HPDE6-E6E7 (cell line): ENCODE measurements at regions not wholly inside any gene's neighbourhood (a gene's known extent, or its start where the extent isn't known, plus 50 kb on each side); places are given as distances from the start of the nearest gene placed in this dataset.

ENCODE experiments used
- DNase-seq: peaks from one replicate; pipeline ENCODE4 v3.0.0; 2011; ENCODE audit warnings: missing footprints; ENCODE audit errors: extremely low spot score

GRCh38 chr16:64823481-64824075 lies 298.3 kb downstream of the CDH11 start:
- no peak for DNase-seq

GRCh38 chr16:64809876-64810629 lies 311.8 kb downstream of the CDH11 start:
- DNase-seq, result no peak

- no peak for DNase-seq
Measured at GRCh38 chr16:64808474-64808873, 313.4 kb downstream of the CDH11 start.

- DNase-seq, result no peak
Measured at GRCh38 chr16:64791756-64792155, 330.1 kb downstream of the CDH11 start.

GRCh38 chr16:64784635-64785034 lies 337.2 kb downstream of the CDH11 start:
- no peak for DNase-seq

- no peak for DNase-seq
Measured at GRCh38 chr16:64782484-64782883, 339.4 kb downstream of the CDH11 start.

DNA sequence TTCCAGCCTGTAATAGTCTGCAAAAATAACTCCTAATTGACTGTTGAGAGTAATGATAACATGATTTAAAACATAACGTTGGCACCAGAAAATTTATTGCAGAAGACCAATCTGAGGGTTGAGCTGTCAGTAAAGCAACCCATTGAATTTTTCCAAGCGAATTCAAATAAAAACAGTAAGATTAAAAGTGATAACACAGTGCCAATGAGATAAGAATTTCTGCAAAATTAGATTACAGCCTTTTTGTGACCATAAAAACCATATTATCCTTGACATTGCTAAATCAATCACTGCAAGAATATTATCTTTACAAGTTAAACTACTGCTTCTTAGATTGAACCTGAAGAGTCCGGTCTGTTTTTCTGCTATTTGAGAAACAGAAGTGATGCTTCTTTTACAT lies 341.4 kb downstream of the CDH11 start:
- no peak for DNase-seq

- no peak for DNase-seq
Measured at GRCh38 chr16:64778777-64779176, 343.1 kb downstream of the CDH11 start.

DNA sequence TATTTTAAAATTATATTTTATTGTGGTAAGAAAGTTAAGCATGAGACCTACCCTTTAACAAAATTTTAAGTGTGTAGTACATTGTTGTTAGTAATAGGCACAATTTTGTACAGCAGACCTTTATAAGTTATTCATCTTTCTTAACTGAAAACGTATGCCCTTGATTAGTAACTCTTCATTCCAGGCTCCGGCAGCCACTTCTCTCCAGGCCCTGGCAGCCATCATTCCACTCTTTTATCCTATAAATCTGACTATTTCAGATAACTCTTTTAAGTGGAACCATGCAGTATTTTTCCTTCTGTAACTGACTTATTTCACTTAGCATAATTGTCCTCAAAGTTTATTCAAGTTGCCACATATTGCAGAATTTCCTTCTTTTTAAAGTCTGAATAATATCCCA lies 348.2 kb downstream of the CDH11 start:
- DNase-seq, result no peak

DNA sequence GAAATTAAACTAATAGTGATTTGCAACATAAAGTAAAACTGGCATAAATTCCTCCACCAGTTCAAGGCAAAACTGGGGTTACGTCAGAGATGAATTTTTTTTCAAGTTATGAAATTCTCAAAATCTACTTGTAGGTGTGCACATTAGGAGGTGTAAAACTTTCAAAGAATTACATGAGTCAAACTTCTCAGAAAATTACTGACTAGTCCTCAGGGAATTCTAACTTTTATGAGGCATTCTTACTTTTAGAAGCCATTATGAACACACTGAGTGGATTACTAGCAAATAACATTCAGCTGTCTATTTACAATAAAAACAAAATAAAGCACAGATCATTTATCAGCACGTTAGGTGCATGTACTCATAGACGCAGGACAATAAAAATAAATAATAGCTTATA lies 348.7 kb downstream of the CDH11 start:
- no peak for DNase-seq

GRCh38 chr16:64771273-64771672 lies 350.6 kb downstream of the CDH11 start:
- DNase-seq, result no peak

DNA sequence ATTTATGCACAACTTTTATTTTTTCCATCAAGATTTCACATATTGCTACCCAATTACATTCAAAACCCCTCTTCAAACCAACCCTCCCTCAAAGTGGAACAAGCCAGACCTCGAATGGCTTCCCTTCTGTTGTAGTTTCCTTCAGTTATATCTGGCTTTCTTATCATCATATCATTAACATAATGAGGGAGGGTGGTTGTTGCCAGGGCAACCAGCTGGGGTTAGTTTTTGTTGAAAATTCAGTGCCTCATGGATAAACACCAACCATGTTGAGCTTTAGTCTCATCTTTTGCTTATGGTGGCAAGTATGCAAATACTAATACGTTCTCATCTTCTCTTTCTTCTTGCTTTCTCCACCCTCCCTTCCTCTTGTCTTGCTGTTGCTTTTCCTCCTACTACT lies 359.7 kb downstream of the CDH11 start:
- no peak for DNase-seq

GRCh38 chr16:64754279-64754678 lies 367.6 kb downstream of the CDH11 start:
- DNase-seq, result no peak

GRCh38 chr16:64751906-64752305 lies 370.0 kb downstream of the CDH11 start:
- no peak for DNase-seq

- DNase-seq, result no peak
Measured at GRCh38 chr16:64749346-64749745, 372.5 kb downstream of the CDH11 start.

DNA sequence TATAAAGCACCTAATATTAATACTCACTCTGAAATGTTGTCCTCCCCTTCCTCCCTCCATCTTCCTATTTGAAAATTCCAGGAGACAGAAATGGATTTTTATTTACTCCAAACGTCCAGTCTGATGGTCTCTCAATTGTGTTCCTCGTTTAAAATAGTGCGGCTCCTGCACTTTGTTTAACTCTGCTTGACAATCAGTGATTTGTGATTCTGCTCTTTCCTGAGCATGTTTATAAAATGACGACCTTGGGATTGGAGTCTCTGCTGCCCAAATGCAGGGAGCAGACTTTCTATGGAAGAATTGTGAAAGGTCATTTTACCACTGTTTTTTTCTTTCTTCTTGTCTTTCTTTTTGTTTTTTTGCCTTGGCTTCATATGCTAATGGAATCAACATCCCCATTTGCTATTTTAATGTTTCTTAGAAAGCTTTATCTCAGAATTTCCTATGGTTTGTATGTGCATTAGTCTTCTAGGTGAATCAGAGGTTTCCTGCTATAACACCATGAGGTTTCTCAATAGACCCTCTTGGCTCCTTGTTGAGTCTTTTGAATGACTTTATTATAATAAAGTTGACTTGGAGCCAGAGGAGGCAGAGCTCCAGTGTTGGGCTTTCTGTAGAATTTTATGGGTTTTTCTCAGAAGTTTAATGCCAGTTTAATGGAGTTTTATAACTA lies 376.5 kb downstream of the CDH11 start:
- no peak for DNase-seq

GRCh38 chr16:64742455-64743223 lies 379.2 kb downstream of the CDH11 start:
- no peak for DNase-seq

DNA sequence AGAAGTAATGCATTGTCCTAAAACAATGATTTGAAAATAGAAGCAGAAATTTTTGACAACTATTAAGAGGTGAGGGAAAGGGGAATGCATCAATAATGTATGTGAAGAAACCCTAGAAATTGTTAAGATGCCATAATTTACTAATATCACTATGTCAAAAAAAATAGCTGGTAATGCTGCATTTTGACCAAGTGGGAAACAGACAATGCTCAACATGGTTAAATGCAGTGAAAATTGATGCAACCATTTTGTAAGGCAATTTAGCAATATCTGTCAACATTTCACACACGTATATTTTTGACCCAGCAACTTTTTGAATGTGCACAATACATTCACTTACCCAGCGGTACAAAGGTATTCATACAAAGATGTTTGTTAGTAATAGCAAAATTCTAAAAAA lies 381.6 kb downstream of the CDH11 start:
- no peak for DNase-seq

DNA sequence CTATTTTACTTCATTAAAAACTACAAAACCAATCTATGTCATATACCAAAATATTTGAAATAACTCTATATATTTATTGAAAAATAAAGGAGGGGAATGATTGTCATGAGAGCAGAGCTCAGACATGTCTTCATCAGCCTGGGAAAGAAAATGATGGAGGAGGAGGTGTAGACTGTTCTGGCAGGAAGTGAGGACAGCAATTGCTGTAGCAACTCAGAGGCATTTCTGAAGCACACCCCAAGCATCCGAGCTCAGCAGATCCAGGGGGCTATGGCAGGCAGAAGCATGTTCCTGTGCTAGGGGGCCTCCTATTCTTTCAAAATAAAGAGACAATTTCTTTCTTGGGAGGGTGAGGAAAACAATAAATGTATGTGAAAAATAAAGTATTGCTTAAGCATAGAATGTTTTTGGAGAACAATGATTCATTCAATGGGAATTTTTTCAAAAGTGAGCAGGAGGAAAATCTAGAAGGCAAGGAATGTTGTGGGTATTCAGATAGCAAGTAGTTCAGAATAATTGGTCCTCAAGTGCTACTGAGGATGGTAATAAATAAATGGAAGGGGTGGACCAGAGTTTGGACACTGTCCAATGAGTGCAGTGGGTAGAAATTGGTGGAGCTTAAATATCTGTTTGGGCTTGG lies 383.4 kb downstream of the CDH11 start:
- no peak for DNase-seq

DNA sequence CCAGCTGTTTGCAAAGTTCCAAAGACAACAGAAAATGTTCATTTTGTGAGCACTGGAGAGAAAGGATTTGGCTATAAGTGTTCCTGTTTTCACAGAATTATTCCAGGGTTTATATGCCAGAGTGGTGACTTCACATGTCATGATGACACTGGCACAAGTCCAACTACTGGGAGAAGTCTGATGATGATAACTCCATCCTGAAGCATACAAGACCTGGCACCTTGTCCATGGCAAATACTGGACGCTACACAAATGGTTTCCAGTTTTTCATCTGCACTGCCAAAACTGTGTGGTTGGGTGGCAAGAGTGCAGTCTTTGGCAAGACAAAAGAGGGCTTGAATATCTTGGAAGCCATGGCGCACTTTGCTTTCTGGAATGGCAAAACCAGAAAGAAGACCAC lies 385.0 kb downstream of the CDH11 start:
- DNase-seq, result no peak

- no peak for DNase-seq
Measured at GRCh38 chr16:64731891-64732290, 390.0 kb downstream of the CDH11 start.

GRCh38 chr16:64730261-64730660 lies 391.6 kb downstream of the CDH11 start:
- no peak for DNase-seq
